WTC11 (cell line): ENCODE measurements at regions not wholly inside any gene's neighbourhood (a gene's known extent, or its start where the extent isn't known, plus 50 kb on each side); places are given as distances from the start of the nearest gene placed in this dataset.

Experiments
- CTCF ChIP-seq: fragments of 200-600 bp; IDR thresholded peaks from 2 replicates; pipeline ENCODE4 v1.8.0; 2022; ENCODE audit warnings: antibody characterized with exemption
- FOXJ3 ChIP-seq: sonication (generic); formaldehyde crosslinking; IDR thresholded peaks from 2 replicates; pipeline ENCODE4 v1.9.0; 2021; ENCODE audit warnings: missing genetic modification reagents, mild to moderate bottlenecking, borderline replicate concordance

GRCh38 chr7:109901926-109902325 is 1189.0 kb upstream of the LRRN3 start:
- TF ChIP-seq FOXJ3 (CRISPR knock-in tag) (no peak), CTCF (no peak)
